Brain microvascular endothelial cell (primary cell): ENCODE measurements at regions not wholly inside any gene's neighbourhood (a gene's known extent, or its start where the extent isn't known, plus 50 kb on each side); places are given as distances from the start of the nearest gene placed in this dataset.
"Not testable (repeated sequence)": the region's sequence is repeated elsewhere in the genome, so short reads cannot be mapped to it uniquely, and the experiment has no call there.

ENCODE experiments used
- DNase-seq: peaks from one replicate; pipeline ENCODE4 v3.0.0-alpha.2; 2020
- H3K27ac ChIP-seq: fragments of 250-450 bp; sonication (Bioruptor Pico); 2 replicates; pipeline ENCODE4 v1.5.1; 2020; ENCODE audit warnings: mild to moderate bottlenecking, moderate library complexity
- H3K27me3 ChIP-seq: fragments of 250-450 bp; sonication (Bioruptor Pico); replicated peaks from 2 replicates; pipeline ENCODE4 v1.5.1; 2020; ENCODE audit warnings: mild to moderate bottlenecking
- H3K36me3 ChIP-seq: fragments of 250-450 bp; sonication (Bioruptor Pico); replicated peaks from 2 replicates; pipeline ENCODE4 v1.5.1; 2020; ENCODE audit warnings: mild to moderate bottlenecking
- H3K4me3 ChIP-seq: 2 replicates; pipeline ENCODE4 v1.5.1; 2011; ENCODE audit warnings: low read depth, mild to moderate bottlenecking, control low read depth, low read length, moderate library complexity
- CTCF ChIP-seq: IDR thresholded peaks from 2 replicates; pipeline ENCODE4 v1.5.1; 2011; ENCODE audit warnings: low read depth, mild to moderate bottlenecking, moderate library complexity, low read length, control low read depth, inconsistent platforms; ENCODE audit errors: missing control alignments
- in situ Hi-C: cut with HindIII; loops from 2 replicates; pipeline ENCODE4 v1.10.0; 2017; ENCODE audit warnings: low sequenced_read_pairs, low pct_ligation_motif_present

DNA sequence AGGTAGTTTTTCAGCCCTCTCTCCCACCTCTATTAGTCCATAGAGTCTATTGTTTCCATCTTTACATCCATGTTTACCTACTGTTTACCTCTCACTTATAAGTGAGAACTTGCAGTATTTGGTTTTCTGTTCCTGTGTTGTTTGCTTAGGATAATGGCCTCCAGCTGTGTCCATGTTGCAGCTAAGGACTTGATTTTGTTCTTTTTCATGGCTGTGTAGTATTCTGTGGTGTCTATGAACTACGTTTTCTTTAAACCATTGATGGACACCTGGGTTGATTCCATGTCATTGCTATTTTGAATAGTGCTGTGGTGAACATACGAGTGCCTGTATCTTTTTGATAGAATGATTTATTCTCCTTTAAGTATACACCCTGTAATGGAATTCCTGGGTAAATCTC is 292.4 kb downstream of the PHF14 start:
- H3K27ac ChIP-seq, result no peak overlapping the region
- in situ Hi-C loops, result no loop called here
- no peak for TF ChIP-seq CTCF
- DNase-seq, result no peak
- H3K36me3 ChIP-seq, result no peaks in the 10 kb centered on the region
- no peak overlapping the region for H3K4me3 ChIP-seq
- H3K27me3 ChIP-seq, result no peaks in the 10 kb centered on the region

DNA sequence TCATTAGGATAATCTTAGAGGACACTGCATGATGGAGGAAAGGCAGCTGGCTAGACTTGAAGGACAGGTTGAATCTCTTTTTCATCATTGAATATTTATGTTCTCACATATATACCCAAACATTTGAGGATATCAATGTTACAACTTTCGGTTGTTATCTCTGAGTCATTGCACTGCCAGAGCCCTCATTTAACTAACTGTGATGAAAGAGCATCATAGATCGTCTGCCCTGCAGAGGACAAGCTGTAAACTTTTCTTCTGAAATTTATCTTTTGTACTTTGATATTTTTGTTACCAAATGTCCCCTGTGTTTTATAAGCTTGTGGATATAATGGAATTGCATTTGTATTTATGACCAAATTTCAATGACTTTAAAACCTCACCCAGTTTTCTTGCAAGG is 298.7 kb downstream of the PHF14 start:
- in situ Hi-C loops, result no loop called here
- no peak for DNase-seq
- Histone ChIP-seq H3K27ac (no peak overlapping the region), H3K36me3 (no peaks in the 10 kb centered on the region), H3K4me3 (no peak overlapping the region), H3K27me3 (no peaks in the 10 kb centered on the region)
- no peak for TF ChIP-seq CTCF

DNA sequence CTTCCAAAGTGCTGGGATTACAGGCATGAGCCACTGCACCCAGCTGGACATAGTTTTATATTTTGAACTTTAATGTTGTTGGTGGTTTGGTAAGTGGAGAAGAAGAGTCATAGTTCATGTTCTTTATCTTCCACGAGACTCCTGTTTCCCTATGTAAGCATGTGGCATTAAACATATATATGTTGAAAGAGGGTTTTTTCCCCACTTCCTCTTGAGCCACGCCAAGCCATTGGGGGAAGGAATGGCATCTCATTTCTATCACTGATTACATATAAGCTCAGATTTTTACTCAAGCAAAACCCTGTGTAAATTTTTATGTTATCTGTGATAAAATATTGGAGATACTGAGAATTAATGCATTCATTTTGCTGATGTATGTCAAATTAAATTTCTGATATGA is 300.4 kb downstream of the PHF14 start:
- Histone ChIP-seq H3K27me3 (no peaks in the 10 kb centered on the region), H3K27ac (no peak overlapping the region), H3K4me3 (no peak overlapping the region), H3K36me3 (no peaks in the 10 kb centered on the region)
- no peak for DNase-seq
- no peak for TF ChIP-seq CTCF
- in situ Hi-C loops, result no loop called here

GRCh38 chr7:11281953-11282352 is 308.3 kb downstream of the PHF14 start:
- Histone ChIP-seq H3K27ac (no peak overlapping the region), H3K27me3 (no peaks in the 10 kb centered on the region), H3K4me3 (no peak overlapping the region), H3K36me3 (no peaks in the 10 kb centered on the region)
- DNase-seq, result no peak
- TF ChIP-seq CTCF, result no peak
- in situ Hi-C loops, result no loop called here

- in situ Hi-C loops, H3K27me3 ChIP-seq, H3K4me3 ChIP-seq, DNase-seq, H3K36me3 ChIP-seq, H3K27ac ChIP-seq: not testable (repeated sequence)
Observed at GRCh38 chr7:11283584-11283983, 309.9 kb downstream of the PHF14 start.

DNA sequence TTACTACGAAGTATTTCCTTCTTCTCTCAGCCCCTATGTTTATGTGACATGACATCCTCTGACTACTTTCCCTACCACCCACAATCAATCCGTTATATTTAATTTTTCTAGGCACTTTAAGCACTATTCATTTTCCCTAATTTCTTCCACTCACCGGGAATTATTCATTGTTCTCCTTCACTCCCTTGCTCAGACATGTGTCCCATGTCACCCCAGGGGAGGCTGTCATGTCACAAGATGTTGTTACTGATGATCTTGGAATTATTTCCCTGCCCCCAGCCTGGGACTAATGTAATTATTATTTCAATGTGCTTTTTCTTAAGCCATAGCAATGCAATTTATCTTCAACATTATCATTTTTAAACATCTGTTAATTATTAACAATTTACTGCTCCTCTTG is 317.2 kb downstream of the PHF14 start:
- Histone ChIP-seq H3K27ac (no peak overlapping the region), H3K4me3 (no peak overlapping the region), H3K36me3 (no peaks in the 10 kb centered on the region), H3K27me3 (no peaks in the 10 kb centered on the region)
- TF ChIP-seq CTCF, result no peak
- in situ Hi-C loops, result no loop called here
- DNase-seq, result no peak

DNA sequence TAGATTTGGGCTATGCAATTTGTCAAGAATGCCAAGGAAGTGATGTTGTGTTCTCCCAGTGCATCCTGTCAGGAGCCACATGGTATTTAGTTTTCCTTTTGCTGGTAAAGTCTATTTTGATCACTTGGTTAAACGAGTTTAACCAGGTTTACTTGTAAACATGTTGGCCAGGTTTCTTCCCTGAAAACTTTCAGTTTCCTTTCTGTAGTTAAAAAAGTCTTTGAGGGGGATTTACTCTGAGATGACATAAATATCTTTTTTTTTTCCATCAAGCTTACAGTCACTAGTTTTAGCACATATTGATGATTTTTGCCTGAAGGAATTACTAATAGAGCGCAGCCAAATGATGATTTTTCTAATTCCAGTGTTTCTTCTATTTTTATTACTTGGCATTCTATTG is 320.5 kb downstream of the PHF14 start:
- no peak for DNase-seq
- H3K27ac ChIP-seq, result no peak overlapping the region
- H3K27me3 ChIP-seq, result no peaks in the 10 kb centered on the region
- in situ Hi-C loops, result no loop called here
- no peak overlapping the region for H3K4me3 ChIP-seq
- H3K36me3 ChIP-seq, result no peaks in the 10 kb centered on the region
- TF ChIP-seq CTCF, result no peak
